ENCODE measurements at regions not wholly inside any gene's neighbourhood (a gene's known extent, or its start where the extent isn't known, plus 50 kb on each side); places are given as distances from the start of the nearest gene placed in this dataset.
"Not testable (repeated sequence)": the region's sequence is repeated elsewhere in the genome, so short reads cannot be mapped to it uniquely, and the experiment has no call there.

GRCh38 chr1:206256935-206257334 lies 53.6 kb downstream of the SRGAP2 start:
- not testable (repeated sequence) for DNase-seq

- DNase-seq, result not testable (repeated sequence)
Observed at GRCh38 chr1:206261473-206261872, 58.1 kb downstream of the SRGAP2 start.

GRCh38 chr1:206262424-206262823 lies 59.1 kb downstream of the SRGAP2 start:
- DNase-seq, result not testable (repeated sequence)

- DNase-seq, result not testable (repeated sequence)
Observed at GRCh38 chr1:206264916-206265315, 61.6 kb downstream of the SRGAP2 start.

GRCh38 chr1:206271153-206271552 lies 67.8 kb downstream of the SRGAP2 start:
- not testable (repeated sequence) for DNase-seq

- DNase-seq, result not testable (repeated sequence)
Observed at GRCh38 chr1:206273104-206273503, 69.8 kb downstream of the SRGAP2 start.

DNA sequence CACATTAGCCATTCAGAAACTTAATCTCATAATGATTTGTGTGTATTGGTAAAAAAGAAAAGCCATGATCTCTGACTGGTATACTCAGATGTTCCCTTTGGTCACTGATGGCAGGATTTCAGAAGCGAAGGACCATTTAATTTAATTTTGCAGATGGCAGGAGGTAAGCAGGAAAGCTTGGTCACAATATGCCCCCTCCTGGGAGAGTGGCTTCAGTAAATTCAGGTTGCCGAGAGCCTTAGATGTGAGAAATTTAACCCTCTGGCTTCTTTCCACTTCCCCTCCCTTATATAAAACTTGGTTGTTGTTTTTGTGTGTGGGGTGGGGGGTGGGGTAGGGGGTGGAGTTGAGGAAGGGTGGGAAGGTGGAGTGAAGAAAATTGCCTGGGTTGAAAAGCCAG lies 72.8 kb downstream of the SRGAP2 start:
- not testable (repeated sequence) for DNase-seq

- not testable (repeated sequence) for DNase-seq
Observed at GRCh38 chr1:206278683-206279082, 75.3 kb downstream of the SRGAP2 start.

DNA sequence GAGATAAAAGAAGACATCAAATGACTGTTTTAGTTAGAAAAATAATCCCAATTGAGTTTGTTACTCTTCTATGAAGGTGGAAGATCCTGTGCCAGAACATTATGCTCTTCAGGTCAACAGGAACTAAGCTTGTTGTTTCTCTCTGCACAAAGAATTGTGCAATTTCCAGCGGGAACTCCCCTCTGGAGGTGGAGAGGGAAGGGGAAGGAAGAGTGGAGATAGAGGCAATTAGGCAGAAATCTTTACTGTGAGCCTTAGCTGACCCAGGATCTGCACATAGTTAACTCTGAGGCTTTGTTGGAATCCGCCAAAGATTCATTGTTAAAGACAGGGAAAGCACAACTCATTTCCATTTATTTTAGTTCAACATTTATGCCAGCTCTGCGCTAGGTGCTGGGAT lies 77.3 kb downstream of the SRGAP2 start:
- not testable (repeated sequence) for DNase-seq

DNA sequence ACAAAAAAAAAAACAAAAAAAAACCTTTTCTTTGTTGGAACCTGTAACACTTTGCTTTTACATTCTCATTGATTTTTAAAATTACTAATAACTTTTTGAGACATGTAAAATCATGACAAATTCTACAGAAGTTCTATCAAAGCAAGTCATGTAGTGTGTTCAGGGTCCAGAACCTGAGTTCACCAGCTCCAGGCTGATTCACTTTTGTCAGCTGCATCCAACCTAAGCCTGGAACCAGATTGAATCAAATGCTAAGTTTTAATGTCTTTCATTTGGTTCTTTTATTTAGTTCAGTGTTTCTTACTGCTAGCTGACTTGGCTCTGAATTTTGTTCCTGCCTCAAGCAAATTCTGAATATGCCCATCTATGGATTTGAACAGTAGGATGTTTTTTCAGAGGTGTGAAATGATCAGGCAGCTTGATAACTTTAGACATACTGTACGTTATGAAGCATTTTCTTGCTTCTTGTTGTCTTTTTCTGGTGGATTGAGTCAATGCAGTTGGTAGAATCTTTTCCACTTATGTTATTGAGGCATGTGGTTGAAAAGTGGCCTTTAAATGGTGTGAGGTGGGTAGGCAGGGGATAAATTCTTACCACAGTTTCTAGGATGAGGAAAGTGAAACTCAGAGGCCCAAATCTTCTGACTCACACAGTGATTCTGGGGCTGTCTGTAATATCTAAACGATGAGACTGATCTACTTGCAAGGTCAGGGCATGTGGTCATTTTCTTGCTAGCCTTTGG lies 78.7 kb downstream of the SRGAP2 start:
- not testable (repeated sequence) for DNase-seq

DNA sequence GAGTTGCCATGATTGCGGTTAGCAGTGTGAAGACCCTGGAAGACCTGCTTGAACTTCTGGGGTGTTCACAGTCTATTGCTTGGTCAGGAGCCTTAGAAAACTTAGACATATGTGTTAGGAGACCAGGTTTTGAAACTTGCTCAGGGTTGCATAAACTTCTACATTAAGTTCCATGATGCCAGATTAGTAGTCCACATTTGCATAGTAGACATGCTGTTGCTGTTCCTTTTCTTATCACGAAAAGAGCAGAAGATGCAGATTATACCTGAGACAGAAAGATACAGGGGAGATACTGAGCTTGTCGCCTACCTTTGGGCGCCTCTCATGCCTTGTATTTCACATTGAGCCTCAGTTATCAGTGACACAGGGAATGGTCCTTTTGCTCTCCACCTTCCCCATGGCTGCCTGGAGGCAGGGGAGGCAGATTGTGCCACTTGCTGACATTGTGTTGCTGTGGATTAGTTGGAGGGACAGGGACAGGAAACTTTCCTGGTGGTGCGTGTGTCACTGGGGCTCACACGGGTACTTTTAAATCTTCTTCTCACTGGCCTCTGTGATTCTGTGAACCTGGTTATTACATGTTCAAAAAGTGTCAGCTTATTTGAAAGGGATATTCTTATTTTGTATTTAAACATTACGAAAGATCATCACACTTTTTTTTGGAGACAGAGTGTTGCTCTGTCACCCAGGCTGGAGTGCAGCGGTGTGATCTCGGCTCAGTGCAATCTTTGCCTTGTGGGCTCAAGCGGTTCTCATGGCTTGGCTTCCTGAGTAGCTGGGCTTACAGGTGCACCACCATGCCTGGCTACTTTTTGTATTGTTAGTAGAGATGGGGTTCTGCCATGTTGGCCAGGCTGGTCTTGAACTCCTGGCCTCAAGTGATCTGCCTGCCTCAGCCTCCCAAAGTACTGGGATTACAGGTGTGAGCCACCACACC lies 82.0 kb downstream of the SRGAP2 start:
- not testable (repeated sequence) for DNase-seq

DNA sequence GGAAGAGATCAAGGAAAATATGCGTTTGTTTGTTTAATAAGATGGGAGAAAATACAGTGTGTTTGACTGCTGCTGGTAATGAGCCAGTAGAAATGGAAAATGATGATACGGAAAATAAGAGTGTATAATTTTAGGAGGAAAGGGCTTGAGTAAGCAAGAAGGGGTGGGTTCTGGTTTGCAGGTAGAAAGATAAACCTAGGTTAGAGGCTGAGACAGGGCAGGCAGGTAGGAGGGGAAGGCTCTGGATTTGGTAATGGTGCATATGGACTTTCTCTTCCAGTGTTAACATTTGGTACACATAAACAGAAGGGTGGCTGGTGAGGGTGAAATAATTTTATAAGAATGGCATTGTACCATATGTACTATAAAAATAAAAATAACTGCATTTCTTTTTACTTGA lies 84.4 kb downstream of the SRGAP2 start:
- DNase-seq, result not testable (repeated sequence)

DNA sequence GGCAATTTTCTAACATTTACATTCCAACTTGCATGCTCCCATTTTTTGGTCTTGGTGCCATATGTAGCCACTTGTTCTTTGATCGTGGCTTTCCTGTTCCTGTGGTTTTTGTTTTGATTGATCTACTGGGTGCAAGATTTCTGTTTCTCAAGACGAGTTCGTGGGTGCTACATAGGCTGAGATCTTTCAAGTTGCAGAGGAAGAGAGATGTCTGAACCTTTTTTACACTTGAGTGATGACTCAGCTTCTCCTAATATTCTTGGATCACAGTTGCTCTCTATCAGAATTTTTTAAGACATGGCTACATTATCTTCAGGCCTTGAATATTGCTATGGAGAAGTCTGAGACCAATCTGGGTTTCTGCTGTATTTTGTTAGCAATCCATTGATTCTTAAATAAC lies 85.1 kb downstream of the SRGAP2 start:
- not testable (repeated sequence) for DNase-seq

GRCh38 chr1:206297145-206298031 lies 94.0 kb downstream of the SRGAP2 start:
- not testable (repeated sequence) for DNase-seq

GRCh38 chr1:206298032-206298392 lies 94.7 kb downstream of the SRGAP2 start:
- DNase-seq, result not testable (repeated sequence)

DNA sequence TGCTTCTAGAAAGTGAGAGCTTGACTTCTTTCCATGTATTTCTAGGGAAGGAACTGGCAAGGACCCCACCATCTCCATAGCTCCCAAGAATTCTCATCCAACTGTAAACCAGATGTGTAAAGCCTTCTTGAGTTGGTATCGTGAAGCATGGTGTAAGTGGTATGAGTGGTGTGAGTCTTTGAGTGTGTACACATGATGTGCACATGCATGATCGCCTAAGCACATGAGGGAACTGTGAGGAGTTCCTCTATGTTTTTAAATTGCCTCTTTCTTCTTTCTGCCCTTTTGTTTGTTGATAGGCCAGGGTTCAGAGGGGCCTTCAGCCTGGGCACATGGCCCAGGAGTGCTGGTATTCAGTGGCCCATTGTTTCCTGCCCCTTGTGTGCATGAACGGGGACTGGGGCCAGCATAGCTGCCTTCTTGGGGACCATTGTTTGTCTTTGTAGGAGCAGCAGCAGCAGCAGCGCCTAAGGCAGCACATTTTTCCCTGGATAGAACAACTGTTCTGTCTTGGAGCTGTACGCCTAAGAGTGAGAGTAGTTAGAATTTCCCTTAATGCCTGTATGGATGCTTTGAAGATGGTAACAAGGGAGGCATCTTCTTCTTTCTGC lies 95.9 kb downstream of the SRGAP2 start:
- not testable (repeated sequence) for DNase-seq

- DNase-seq, result not testable (repeated sequence)
Observed at GRCh38 chr1:206299942-206300341, 96.6 kb downstream of the SRGAP2 start.

GRCh38 chr1:206302056-206302455 lies 98.7 kb downstream of the SRGAP2 start:
- DNase-seq, result not testable (repeated sequence)

DNA sequence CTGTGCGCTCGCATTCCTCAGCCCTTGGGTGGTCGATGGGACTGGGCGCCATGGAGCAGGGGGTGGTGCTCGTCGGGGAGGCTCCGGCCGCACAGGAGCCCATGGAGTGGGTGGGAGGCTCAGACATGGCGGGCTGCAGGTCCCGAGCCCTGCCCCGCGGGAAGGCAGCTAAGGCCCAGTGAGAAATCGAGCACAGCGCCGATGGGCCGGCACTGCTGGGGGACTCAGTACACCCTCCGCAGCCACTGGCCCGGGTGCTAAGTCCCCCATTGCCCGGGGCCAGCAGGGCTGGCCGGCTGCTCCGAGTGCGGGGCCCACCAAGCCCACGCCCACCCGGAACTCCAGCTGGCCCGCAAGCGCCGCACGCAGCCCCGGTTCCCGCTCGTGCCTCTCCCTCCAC lies 104.1 kb downstream of the SRGAP2 start:
- DNase-seq, result not testable (repeated sequence)

GRCh38 chr1:206310948-206311347 lies 107.6 kb downstream of the SRGAP2 start:
- not testable (repeated sequence) for DNase-seq

DNA sequence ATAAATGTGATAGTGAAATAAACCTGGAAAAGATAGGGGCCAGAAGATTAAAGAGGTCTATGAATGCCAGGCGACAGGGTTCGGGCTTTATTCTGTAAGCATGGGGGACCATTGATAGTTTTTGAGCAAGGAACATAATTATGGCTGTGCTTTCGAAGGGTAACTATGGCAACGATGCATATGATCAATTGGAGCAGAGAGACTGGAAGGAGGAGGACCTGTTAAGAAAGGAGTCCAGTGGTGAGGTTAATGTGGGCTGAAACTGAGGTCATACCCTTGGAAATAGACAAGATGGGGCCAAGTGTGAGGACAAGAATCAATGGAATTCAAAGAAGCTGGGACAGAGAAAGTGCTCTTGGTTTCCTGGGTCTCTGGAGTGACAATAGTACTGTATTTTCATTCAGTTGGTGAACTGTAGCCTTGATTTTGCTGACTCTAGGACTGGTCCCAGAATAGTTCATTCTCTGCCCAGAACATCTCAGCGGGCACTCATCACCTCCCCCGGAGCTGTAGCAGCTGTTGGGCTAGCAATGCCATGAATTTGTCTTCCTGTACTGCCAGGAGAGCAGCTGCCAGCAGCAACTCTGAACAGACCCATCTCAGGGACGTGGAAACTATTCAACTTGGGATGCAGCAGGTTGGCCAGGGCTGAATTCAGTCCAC lies 108.4 kb downstream of the SRGAP2 start:
- DNase-seq, result not testable (repeated sequence)
